Neural progenitor cell (in vitro differentiated cells): ENCODE measurements at regions not wholly inside any gene's neighbourhood (a gene's known extent, or its start where the extent isn't known, plus 50 kb on each side); places are given as distances from the start of the nearest gene placed in this dataset.

Experiments
- DNase-seq: peaks from one replicate; pipeline ENCODE4 v3.0.0-alpha.2; 2016; ENCODE audit warnings: low spot score
- H2AFZ ChIP-seq: fragments of 200-600 bp; sonication (generic); replicated peaks from 2 replicates; pipeline ENCODE4 v1.6.1; 2016; ENCODE audit warnings: antibody characterized with exemption
- H3F3A ChIP-seq: fragments of 200-600 bp; sonication (generic); 2 replicates; pipeline ENCODE4 v1.6.1; 2016; ENCODE audit warnings: antibody characterized with exemption, low read depth
- H3K27ac ChIP-seq: fragments of 200-600 bp; sonication (generic); 2 replicates; pipeline ENCODE4 v1.5.1; 2016; ENCODE audit warnings: mild to moderate bottlenecking
- H3K27me3 ChIP-seq: fragments of 200-600 bp; sonication (generic); 2 replicates; pipeline ENCODE4 v1.6.1; 2016; ENCODE audit warnings: mild to moderate bottlenecking, moderate library complexity
- H3K36me3 ChIP-seq: fragments of 200-600 bp; sonication (generic); 2 replicates; pipeline ENCODE4 v1.5.1; 2016
- H3K4me1 ChIP-seq: fragments of 200-600 bp; sonication (generic); 2 replicates; pipeline ENCODE4 v1.6.1; 2016; ENCODE audit warnings: mixed run types
- H3K4me2 ChIP-seq: fragments of 200-600 bp; sonication (generic); 2 replicates; pipeline ENCODE4 v1.6.1; 2016
- H3K4me3 ChIP-seq: fragments of 200-600 bp; sonication (generic); 2 replicates; pipeline ENCODE4 v1.5.1; 2016
- H3K79me2 ChIP-seq: fragments of 200-600 bp; sonication (generic); 2 replicates; pipeline ENCODE4 v1.6.1; 2016; ENCODE audit warnings: low read depth
- H3K9ac ChIP-seq: fragments of 200-600 bp; sonication (generic); 2 replicates; pipeline ENCODE4 v1.6.1; 2016
- H3K9me3 ChIP-seq: fragments of 200-600 bp; sonication (generic); 2 replicates; pipeline ENCODE4 v1.5.1; 2016; ENCODE audit warnings: low read depth
- H4K20me1 ChIP-seq: fragments of 200-600 bp; sonication (generic); 2 replicates; pipeline ENCODE4 v1.6.1; 2016; ENCODE audit warnings: low read depth
- H3K27ac Mint-ChIP-seq: 3 replicates; pipeline ENCODE4 v1.8.0; 2021; ENCODE audit warnings: mixed read lengths
- H3K27me3 Mint-ChIP-seq: 2 replicates; pipeline ENCODE4 v1.8.0; 2022; ENCODE audit warnings: low read depth, mild to moderate bottlenecking, inconsistent platforms, moderate library complexity, mixed read lengths; ENCODE audit not compliant: insufficient read depth
- H3K36me3 Mint-ChIP-seq: 3 replicates; pipeline ENCODE4 v1.8.0; 2021; ENCODE audit warnings: mixed read lengths
- H3K4me1 Mint-ChIP-seq: 3 replicates; pipeline ENCODE4 v1.8.0; 2021; ENCODE audit warnings: mixed read lengths
- H3K4me3 Mint-ChIP-seq: 3 replicates; pipeline ENCODE4 v1.8.0; 2021; ENCODE audit warnings: mild to moderate bottlenecking, moderate library complexity, mixed read lengths
- H3K9me3 Mint-ChIP-seq: 3 replicates; pipeline ENCODE4 v1.8.0; 2020; ENCODE audit warnings: mixed read lengths
- CTCF ChIP-seq: fragments of 200-600 bp; sonication (generic); IDR thresholded peaks from 2 replicates; pipeline ENCODE4 v1.5.1; 2017; ENCODE audit warnings: antibody characterized with exemption, mild to moderate bottlenecking
- EZH2 ChIP-seq: fragments of 200-600 bp; sonication (generic); IDR thresholded peaks from 2 replicates; pipeline ENCODE4 v1.6.1; 2017; ENCODE audit warnings: antibody characterized with exemption, mild to moderate bottlenecking, moderate library complexity
- EZH2phosphoT487 ChIP-seq: fragments of 200-600 bp; sonication (generic); IDR thresholded peaks from 2 replicates; pipeline ENCODE4 v1.6.1; 2017; ENCODE audit warnings: antibody characterized with exemption

- no peak overlapping the region for H3K4me3 ChIP-seq
- no peak overlapping the region for H3K9ac ChIP-seq
- H3K4me1 ChIP-seq, result peaks cover 13% of the 10 kb centered on the region
- Mint-ChIP-seq H3K4me1 (peaks cover 7% of the 10 kb centered on the region), H3K9me3 (peaks cover 4% of the 10 kb centered on the region), H3K36me3 (peaks cover 1% of the 10 kb centered on the region), H3K27ac (no peak overlapping the region), H3K4me3 (no peak overlapping the region), H3K27me3 (no peaks in the 10 kb centered on the region)
- no peaks in the 10 kb centered on the region for H3F3A ChIP-seq
- H3K79me2 ChIP-seq, result no peaks in the 10 kb centered on the region
- TF ChIP-seq EZH2 (no peak), EZH2phosphoT487 (no peak), CTCF (no peak)
- DNase-seq, result no peak
- H4K20me1 ChIP-seq, result no peaks in the 10 kb centered on the region
- no peaks in the 10 kb centered on the region for H3K9me3 ChIP-seq
- no peak overlapping the region for H2AFZ ChIP-seq
- no peak overlapping the region for H3K27ac ChIP-seq
- no peak overlapping the region for H3K4me2 ChIP-seq
- H3K27me3 ChIP-seq, result no peaks in the 10 kb centered on the region
- H3K36me3 ChIP-seq, result no peaks in the 10 kb centered on the region
Observed at GRCh38 chr3:110816008-110816407, 255.6 kb upstream of the NECTIN3 start.

- Histone ChIP-seq H4K20me1 (no peaks in the 10 kb centered on the region), H3K27me3 (no peaks in the 10 kb centered on the region), H2AFZ (no peak overlapping the region), H3K36me3 (no peaks in the 10 kb centered on the region), H3K9me3 (no peaks in the 10 kb centered on the region), H3K9ac (no peak overlapping the region), H3K27ac (no peak overlapping the region), H3K79me2 (no peaks in the 10 kb centered on the region), H3F3A (no peaks in the 10 kb centered on the region), H3K4me1 (no peaks in the 10 kb centered on the region), H3K4me3 (no peak overlapping the region), H3K4me2 (no peak overlapping the region)
- Mint-ChIP-seq H3K9me3 (peaks cover 4% of the 10 kb centered on the region), H3K4me3 (no peak overlapping the region), H3K27ac (no peak overlapping the region), H3K27me3 (no peaks in the 10 kb centered on the region), H3K36me3 (peaks cover 1% of the 10 kb centered on the region), H3K4me1 (no peaks in the 10 kb centered on the region)
- TF ChIP-seq EZH2phosphoT487 (no peak), CTCF (no peak), EZH2 (no peak)
- no peak for DNase-seq
Observed at GRCh38 chr3:110821586-110821985, 250.0 kb upstream of the NECTIN3 start.

DNA sequence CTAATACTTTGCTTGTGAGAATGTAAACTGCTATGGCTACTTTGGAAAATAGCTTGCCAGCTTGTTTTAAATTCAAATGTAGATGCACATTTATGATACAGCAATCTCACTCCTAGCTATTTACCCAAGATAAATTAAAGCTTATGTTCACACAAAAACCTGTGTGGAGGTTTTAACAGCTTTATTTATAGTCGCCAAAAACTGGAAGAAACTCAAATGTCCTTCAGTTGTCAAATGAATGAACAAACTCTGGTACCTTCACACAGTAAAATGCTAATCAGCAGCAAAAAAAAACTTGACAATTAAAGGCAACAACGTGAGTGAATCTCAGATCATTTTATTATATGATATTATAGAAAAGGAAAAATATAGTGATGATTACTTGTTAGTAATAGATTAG, 248.6 kb upstream of the NECTIN3 start:
- Histone ChIP-seq H2AFZ (no peak overlapping the region), H3K36me3 (no peaks in the 10 kb centered on the region), H4K20me1 (no peaks in the 10 kb centered on the region), H3K4me2 (no peak overlapping the region), H3K9ac (no peak overlapping the region), H3K4me3 (no peak overlapping the region), H3K79me2 (no peaks in the 10 kb centered on the region), H3F3A (no peaks in the 10 kb centered on the region), H3K27me3 (no peaks in the 10 kb centered on the region), H3K4me1 (no peaks in the 10 kb centered on the region), H3K9me3 (no peaks in the 10 kb centered on the region), H3K27ac (no peak overlapping the region)
- H3K4me1 Mint-ChIP-seq, result no peaks in the 10 kb centered on the region
- H3K27me3 Mint-ChIP-seq, result no peaks in the 10 kb centered on the region
- H3K9me3 Mint-ChIP-seq, result peaks cover 6% of the 10 kb centered on the region
- TF ChIP-seq CTCF (no peak), EZH2 (no peak), EZH2phosphoT487 (no peak)
- no peak overlapping the region for H3K4me3 Mint-ChIP-seq
- DNase-seq, result no peak
- no peak overlapping the region for H3K27ac Mint-ChIP-seq
- peaks cover 1% of the 10 kb centered on the region for H3K36me3 Mint-ChIP-seq

GRCh38 chr3:110846971-110847370, 224.6 kb upstream of the NECTIN3 start:
- no peak for DNase-seq
- no peaks in the 10 kb centered on the region for H3K36me3 Mint-ChIP-seq
- Histone ChIP-seq H3K9ac (no peak overlapping the region), H3K9me3 (no peaks in the 10 kb centered on the region), H3K4me1 (no peaks in the 10 kb centered on the region), H3K79me2 (no peaks in the 10 kb centered on the region), H3F3A (no peaks in the 10 kb centered on the region), H3K27ac (no peak overlapping the region), H3K4me2 (no peak overlapping the region), H4K20me1 (no peaks in the 10 kb centered on the region), H3K36me3 (no peaks in the 10 kb centered on the region), H3K4me3 (no peak overlapping the region), H3K27me3 (no peaks in the 10 kb centered on the region), H2AFZ (no peak overlapping the region)
- TF ChIP-seq EZH2phosphoT487, result no peak
- TF ChIP-seq CTCF, result no peak
- no peak for TF ChIP-seq EZH2
- peaks cover 12% of the 10 kb centered on the region for H3K9me3 Mint-ChIP-seq
- H3K4me3 Mint-ChIP-seq, result no peak overlapping the region
- H3K27ac Mint-ChIP-seq, result no peak overlapping the region
- no peaks in the 10 kb centered on the region for H3K4me1 Mint-ChIP-seq
- no peaks in the 10 kb centered on the region for H3K27me3 Mint-ChIP-seq
